ENCODE measurements at regions not wholly inside any gene's neighbourhood (a gene's known extent, or its start where the extent isn't known, plus 50 kb on each side); places are given as distances from the start of the nearest gene placed in this dataset. TPM values are rescaled to one million over a fixed set of nuclear protein-coding genes. Genes with fewer than 3 reads are reported as not detected.

DNA sequence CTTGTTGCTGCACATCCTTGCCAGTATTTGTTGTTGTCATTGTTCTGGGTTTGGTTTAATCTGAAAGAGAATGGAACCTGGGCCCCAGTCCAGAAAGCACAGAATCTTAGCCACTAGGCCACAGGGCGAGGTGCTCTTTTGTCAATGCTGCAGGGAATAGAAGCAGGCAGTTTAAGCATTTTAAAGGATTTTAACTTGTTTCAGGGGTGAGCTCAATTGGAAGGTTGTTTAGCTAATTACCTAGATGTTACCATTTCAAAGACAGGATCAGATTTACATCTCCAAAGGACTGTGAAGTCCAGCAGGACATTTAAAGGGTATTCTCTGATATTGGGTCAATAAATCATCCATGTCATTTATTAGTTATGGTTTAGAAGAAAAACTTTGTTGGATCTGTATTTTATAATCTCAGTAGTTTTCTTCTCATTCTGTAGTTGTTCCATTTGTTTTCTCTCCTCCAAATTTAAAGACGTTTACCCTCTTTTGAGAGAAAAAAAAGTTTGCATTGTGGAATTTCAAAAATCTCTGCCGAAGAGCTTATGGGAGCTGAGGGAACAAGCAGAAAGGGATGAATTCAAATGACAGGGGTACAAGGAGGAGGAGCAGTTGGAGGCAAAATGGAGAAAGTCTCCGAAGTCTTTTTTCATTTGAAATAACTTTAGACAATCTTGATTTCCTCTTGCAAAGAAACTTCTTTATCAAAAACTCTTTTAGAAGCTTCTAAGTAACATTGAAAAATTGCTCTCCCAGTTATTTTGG is 57.5 kb upstream of the FAM47C start:
- H3K36me3 ChIP-seq (ENCODE audit: control insufficient read depth in 4 of 4, insufficient read depth in 4 of 4, low read length in 4 of 4), result no peaks in the 10 kb centered on the region
- WGBS, 2 donors, result 38 to 44% methylated on average over 4 of the region's 4 CpGs
- DNase-seq, result no peak
- no peaks in the 10 kb centered on the region for H3K9me3 ChIP-seq (ENCODE audit: control insufficient read depth in 4 of 4, insufficient read depth in 3 of 4, low read length in 3 of 4)
- no peak overlapping the region for H3K9ac ChIP-seq (ENCODE audit: insufficient read depth in 1 of 2, low read length in 2 of 2)
- no peak for ATAC-seq (ENCODE audit: insufficient read depth, low FRiP score)
- TF ChIP-seq, protein P1, sequence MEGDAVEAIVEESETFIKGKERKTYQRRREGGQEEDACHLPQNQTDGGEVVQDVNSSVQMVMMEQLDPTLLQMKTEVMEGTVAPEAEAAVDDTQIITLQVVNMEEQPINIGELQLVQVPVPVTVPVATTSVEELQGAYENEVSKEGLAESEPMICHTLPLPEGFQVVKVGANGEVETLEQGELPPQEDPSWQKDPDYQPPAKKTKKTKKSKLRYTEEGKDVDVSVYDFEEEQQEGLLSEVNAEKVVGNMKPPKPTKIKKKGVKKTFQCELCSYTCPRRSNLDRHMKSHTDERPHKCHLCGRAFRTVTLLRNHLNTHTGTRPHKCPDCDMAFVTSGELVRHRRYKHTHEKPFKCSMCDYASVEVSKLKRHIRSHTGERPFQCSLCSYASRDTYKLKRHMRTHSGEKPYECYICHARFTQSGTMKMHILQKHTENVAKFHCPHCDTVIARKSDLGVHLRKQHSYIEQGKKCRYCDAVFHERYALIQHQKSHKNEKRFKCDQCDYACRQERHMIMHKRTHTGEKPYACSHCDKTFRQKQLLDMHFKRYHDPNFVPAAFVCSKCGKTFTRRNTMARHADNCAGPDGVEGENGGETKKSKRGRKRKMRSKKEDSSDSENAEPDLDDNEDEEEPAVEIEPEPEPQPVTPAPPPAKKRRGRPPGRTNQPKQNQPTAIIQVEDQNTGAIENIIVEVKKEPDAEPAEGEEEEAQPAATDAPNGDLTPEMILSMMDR (IDR thresholded peaks at IDR 0.05; ENCODE audit: control extremely low read depth, extremely low read depth), result no peak
- H3K27me3 ChIP-seq (ENCODE audit: control insufficient read depth in 3 of 3, insufficient read depth in 3 of 3, low read length in 2 of 3), result peaks cover 0 to 22% (median 0%) of the 10 kb centered on the region in 3 donors
- H3K4me1 ChIP-seq (ENCODE audit: control insufficient read depth in 5 of 5, insufficient read depth in 5 of 5, low read length in 5 of 5), result no peaks in the 10 kb centered on the region
- no peak overlapping the region for H3K4me3 ChIP-seq
- no peak overlapping the region for H3K27ac ChIP-seq (ENCODE audit: low read depth in 1 of 2, low read length in 1 of 2)

DNA sequence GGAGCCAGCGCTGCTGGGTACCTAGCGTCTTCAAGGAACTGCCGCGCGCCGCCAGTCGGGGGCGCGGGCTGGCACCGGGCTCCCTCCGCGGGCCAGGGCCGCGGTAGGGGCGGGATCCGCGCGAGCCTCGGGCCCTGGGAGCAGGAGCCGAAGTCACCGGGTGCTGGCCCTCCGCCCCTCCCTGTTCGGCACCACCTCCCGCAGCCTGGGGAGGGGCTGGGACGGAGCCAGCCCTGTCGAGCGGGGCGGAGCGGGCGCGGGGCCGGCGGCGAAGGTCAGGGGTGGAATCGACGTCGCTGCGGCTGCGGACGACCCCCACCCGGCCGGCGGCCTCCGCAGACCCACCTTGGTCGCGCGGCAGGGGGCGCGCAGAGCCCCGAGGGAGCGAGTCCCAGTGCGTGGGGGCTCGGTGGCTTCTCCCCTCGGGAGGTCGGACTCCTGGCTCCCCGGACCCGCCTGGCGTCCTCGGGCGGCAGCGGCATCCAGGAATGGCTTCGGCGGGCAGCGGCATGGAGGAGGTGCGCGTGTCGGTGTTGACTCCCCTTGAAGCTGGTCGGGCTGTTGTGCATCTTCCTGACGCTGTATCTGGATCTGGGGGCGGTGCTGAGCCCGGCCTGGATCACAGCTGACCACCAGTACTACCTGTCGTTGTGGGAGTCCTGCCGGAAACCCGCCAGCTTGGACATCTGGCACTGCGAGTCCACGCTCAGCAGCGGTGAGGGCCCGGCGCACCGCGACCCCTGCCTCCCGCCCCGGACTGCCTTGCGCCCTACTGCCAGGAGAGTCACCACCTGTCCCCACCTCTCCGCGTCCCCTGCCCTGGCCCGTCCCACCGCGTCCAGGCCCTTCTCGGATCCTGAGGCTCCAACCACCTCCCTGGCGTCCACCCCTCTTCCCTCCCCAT is 50.5 kb upstream of the FAM47C start:
- H3K9me3 ChIP-seq (ENCODE audit: control insufficient read depth in 4 of 4, insufficient read depth in 3 of 4, low read length in 3 of 4), result peaks cover 0 to 6% (median 0%) of the 10 kb centered on the region in 4 donors
- DNase-seq, result peak in 2 of 3 donors; percentile 19 to 37
- WGBS, 2 donors, result 3 to 29% methylated on average over 26 to 91 of the region's 91 CpGs
- no peak overlapping the region for H3K27ac ChIP-seq (ENCODE audit: low read depth in 1 of 2, low read length in 1 of 2)
- H3K9ac ChIP-seq (ENCODE audit: insufficient read depth in 1 of 2, low read length in 2 of 2), result no peak overlapping the region
- H3K27me3 ChIP-seq (ENCODE audit: control insufficient read depth in 3 of 3, insufficient read depth in 3 of 3, low read length in 2 of 3), result peaks cover 8 to 35% (median 28%) of the 10 kb centered on the region in 3 donors
- H3K4me1 ChIP-seq (ENCODE audit: control insufficient read depth in 5 of 5, insufficient read depth in 5 of 5, low read length in 5 of 5), result peaks cover 0 to 2% (median 0%) of the 10 kb centered on the region in 5 donors
- ATAC-seq (ENCODE audit: insufficient read depth, low FRiP score), result peak; percentile 85
- H3K4me3 ChIP-seq, result peak overlapping the region; percentile 15
- TF ChIP-seq, protein P1 (IDR thresholded peaks at IDR 0.05; ENCODE audit: control extremely low read depth, extremely low read depth), result no peak
- no peaks in the 10 kb centered on the region for H3K36me3 ChIP-seq (ENCODE audit: control insufficient read depth in 4 of 4, insufficient read depth in 4 of 4, low read length in 4 of 4)

Small RNA genes lying in the stretch of these regions (small RNA-seq; reads per million reads assigned to genes)
- gene BX842568.4 (ENCODE audit: low replicate concordance), result not detected
